NCI-H526 (cell line): ENCODE measurements at regions not wholly inside any gene's neighbourhood (a gene's known extent, or its start where the extent isn't known, plus 50 kb on each side); places are given as distances from the start of the nearest gene placed in this dataset.
"Not testable (repeated sequence)": the region's sequence is repeated elsewhere in the genome, so short reads cannot be mapped to it uniquely, and the experiment has no call there.

ENCODE experiments used
- DNase-seq, 2 experiments: peaks; one replicate each; lab custom pipeline; 2025; lab: John Stamatoyannopoulos, UW

GRCh38 chr7:121497545-121497944 lies 101.4 kb upstream of the FAM3C start:
- DNase-seq: not testable (repeated sequence)

DNA sequence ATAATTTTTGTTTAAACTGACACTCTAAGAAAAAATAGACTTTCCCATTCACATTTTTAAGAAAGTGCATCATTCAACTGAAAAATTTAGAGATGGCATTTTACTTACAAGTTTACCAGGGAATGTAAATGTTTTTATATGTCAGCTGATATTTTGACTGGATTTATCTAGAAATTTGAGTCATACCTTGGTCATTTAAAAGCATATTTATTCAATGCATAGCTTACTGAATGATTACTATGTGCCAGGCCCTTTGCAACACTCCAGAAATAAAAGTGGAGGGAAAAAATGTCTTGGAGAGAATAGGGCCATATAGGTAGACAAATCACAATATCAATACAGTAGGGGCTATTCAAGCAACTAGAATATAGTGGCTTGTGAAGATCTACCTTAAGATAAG lies 98.4 kb upstream of the FAM3C start:
- no peak for DNase-seq

GRCh38 chr7:121493553-121493952 lies 97.4 kb upstream of the FAM3C start:
- no peak for DNase-seq

- DNase-seq: no peak
These were observed 94.2 kb upstream of the FAM3C start for GRCh38 chr7:121490309-121490708.

DNA sequence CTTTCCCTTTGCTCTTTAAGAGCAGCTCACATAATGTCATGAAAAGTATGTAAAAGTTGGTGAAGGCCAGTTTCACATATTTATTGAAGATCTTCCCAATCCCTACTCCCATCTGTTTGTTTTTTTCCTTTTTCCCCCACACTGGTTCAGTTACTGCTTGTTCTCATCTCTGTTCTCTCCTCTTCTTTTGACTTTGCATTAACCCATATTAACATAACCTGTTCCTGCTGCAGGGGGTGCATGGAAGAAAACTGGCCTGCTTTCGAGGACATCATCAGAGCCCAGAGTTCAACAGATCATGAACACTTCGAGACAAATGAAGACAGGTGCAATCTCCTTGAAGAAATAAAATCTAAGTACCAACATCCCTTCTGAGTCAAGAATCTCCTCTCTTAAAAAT lies 93.3 kb upstream of the FAM3C start:
- no peak for DNase-seq

DNA sequence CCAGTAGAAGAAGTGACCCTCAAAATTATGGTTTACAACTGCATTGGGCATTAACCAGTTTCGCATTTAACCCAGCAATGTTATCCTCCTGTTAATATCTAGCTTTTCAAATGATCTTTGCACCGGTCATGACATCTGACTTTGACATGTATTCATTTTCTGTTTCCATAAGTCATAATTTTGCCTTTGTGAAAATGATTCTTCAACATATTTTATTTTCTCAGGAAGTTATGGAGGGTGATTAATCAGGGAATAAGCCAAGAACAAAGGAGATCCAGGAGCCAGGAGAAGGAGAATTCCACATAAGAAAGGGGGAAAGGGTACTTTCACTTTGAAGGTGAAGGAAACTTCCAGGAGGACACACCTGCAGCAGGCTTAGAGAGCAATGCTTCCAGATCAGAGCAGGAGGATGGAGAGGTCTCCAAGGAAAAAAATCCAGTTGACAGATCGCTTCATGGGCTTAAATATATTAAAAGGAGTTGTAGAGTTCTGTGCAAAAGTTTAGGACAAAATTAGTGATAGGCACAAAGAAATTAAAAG lies 92.1 kb upstream of the FAM3C start:
- DNase-seq: no peak

DNA sequence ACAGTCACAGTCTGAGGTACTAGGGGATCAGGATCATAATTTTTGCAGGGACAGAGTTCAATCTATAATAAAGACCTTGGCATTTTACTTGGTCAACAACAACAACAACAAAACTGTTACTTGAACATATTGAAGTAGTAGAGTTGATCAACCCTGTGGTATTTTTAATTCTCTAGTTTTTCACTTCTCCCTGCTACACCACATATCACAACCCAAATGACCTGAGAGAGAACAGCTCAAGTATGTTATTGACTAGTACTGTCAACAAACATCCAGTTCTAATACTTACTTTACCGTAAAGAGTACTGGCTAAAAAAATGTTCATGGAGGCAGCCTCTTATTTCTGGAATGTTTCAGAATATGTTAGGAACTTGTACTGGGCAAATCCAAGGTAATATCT lies 90.5 kb upstream of the FAM3C start:
- DNase-seq: no peak

GRCh38 chr7:121485467-121486243 lies 89.5 kb upstream of the FAM3C start:
- no peak for DNase-seq

DNA sequence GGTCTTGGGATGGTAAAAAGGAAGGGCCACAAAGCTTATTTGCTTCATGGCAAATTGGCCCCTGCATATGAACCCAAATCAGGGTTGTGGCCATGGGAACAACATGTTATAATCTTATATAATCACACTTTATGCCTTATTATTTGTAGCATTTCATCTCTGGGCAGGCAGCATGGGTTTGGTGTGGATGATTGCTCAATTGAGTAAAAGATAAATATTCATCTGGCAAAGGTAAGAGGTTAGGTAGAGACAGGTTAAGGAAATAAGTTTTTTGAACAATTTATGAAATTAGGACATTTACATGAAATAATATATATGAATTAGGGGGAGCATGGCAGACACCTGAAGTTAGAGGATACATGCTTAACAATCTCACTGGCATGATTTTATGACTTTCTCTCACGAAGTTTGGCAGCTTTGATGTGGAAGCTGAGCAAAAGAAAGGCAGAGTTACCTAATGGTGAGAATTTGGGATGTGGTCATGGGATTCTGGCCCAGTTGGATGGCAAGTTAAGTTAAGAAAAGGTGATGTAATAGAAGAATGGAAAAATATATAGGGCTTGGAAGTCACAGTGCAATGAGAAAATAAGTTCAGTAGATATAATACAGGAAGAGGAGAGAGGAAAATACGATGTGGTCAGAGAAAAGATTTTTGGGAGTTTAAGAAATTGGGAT lies 88.1 kb upstream of the FAM3C start:
- no peak for DNase-seq

DNA sequence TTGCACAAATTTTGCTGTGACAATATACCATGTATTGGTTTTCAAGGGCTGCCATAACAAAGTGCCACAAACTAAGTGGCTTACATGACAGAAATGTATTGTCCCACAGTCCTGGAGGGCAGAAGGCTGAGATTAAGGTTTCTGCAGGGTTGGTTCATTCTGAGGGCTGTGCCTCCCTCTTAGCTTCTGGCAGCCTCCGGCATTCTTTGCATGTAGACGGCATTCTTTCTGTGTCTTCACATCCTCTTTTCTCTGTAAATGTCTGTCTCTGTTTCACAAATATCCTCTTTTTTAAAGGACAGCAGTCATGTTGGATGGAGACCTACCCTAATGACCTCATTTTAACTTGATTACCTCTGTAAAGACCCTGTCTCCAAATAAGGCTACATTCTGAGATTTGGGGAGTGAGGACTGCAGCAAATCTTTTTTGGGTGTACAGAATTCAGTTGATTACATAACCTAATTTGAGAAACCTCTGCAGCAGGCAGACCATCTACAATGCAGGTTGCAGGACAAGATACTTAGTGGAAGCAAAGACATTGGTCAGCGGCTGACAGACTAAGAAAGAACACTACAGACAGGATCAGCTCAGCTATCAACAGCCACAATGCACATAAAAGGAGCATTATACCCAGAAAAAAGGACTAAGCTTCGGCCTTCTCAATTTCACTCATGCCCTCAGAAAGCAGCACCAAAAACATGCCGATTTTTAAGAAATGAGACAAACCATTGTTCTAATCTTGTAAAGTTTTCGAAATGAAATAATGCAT lies 84.6 kb upstream of the FAM3C start:
- DNase-seq: no peak

DNA sequence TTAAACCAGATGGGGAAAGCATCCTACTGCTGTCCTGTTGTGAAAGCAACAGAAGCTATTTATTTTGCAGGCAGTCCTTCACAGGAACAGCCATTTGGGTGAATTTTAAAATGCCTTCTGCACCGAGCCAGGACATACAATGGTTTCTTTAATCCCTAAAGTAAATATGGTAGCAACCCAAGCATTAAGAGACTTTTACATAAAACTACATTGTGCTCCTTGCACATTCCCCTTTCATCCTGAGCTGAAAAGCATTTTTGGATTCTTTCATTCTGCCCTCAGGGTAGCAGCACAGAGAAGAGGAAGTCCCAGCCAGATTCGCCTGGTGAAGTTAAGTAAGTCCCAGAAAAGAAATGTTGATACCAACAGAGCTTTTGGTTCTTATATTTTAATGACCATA lies 84.0 kb upstream of the FAM3C start:
- peak; percentile 20 to 25 for DNase-seq

GRCh38 chr7:121479466-121479865 lies 83.4 kb upstream of the FAM3C start:
- no peak for DNase-seq

- no peak for DNase-seq
These were observed 79.7 kb upstream of the FAM3C start for GRCh38 chr7:121475806-121476205.

DNA sequence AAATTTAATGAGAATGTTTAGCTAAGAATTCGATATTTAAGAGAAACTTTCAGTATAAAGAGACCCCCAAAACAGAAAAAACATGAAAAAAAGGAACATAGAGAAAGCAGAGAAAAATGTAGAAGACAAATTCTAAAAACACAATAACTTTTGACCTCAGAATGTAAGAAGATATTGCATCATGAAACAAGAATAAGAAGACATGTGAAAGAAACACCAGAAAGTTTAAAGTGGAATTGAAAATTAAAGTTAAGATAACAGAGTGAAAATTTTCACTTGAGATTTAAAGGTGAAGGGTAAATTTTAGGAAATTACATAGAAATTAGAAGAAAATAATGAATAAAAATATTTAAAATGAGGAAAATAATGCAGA lies 78.2 kb upstream of the FAM3C start:
- no peak for DNase-seq

DNA sequence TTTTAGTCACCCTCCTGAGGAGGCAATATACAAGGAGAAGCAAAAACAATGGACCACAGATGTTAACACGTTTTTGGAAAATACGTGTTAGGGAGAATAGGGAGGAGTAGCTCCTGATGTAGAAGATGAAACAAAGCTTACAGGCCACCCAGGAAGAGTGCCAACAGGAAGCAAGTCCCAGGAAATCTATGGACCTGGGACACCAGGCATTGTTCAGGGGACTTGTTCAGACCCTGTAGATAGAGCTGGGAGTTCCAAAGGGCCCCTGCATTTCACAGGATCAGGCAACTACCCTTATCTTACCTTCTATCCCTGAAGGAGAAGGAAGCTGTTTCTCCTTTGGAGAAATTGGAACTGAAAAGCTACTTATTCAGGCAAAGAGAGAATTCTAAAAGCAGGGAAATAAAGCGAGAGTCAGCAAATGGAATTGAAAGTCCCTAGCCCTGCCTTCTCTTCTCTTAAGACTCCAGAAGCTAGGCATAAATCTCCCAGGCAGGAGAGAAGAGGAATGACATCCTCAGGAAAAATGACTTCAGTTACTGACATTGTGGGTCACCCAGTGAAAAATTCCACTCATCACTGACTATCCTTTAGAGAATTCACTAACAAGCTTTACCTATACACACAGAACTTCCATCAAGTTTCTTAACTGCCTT lies 77.7 kb upstream of the FAM3C start:
- DNase-seq: no peak

DNA sequence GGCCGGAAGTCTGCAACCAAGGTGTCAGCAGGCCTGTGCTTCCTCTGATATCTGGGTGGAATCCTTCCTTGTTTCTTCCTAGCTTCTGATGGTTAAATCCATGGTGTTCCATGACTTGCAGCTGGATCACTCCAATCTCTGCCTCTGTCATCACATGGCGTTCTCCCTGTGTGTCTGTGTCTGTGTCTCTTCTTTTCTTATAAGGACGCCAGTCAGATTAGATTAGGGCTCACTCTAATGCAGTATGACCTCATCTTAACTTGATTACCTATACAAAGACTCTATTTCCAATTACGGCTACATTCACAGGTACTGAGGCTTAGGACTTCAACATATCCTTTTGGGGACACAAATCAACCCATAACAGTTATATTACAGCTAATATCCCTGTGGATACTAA lies 70.3 kb upstream of the FAM3C start:
- no peak for DNase-seq

- DNase-seq: no peak
These were observed 63.0 kb upstream of the FAM3C start for GRCh38 chr7:121459148-121459547.

- DNase-seq: no peak
These were observed 60.8 kb upstream of the FAM3C start for GRCh38 chr7:121456785-121457359.

DNA sequence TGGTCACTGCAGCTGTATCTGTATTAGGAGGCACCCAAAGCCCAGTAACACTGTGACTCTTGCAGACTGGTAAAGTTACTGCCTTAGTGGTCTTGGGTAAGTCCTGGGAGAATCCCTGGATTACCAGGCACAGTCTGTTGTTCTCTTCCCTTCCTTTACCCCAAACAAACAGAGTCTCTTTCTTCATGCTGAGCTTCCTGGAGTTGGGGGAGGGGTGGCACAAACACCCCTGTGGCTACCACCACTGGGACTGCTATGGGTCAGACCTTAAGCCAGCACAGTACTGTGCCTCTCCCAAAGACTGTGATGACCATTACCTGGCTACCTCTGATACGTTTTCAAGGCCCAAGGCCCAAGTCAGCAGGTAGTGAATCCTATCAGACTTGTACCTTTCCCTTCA lies 59.9 kb upstream of the FAM3C start:
- no peak for DNase-seq

GRCh38 chr7:121452389-121452788 lies 56.3 kb upstream of the FAM3C start:
- DNase-seq: no peak

DNA sequence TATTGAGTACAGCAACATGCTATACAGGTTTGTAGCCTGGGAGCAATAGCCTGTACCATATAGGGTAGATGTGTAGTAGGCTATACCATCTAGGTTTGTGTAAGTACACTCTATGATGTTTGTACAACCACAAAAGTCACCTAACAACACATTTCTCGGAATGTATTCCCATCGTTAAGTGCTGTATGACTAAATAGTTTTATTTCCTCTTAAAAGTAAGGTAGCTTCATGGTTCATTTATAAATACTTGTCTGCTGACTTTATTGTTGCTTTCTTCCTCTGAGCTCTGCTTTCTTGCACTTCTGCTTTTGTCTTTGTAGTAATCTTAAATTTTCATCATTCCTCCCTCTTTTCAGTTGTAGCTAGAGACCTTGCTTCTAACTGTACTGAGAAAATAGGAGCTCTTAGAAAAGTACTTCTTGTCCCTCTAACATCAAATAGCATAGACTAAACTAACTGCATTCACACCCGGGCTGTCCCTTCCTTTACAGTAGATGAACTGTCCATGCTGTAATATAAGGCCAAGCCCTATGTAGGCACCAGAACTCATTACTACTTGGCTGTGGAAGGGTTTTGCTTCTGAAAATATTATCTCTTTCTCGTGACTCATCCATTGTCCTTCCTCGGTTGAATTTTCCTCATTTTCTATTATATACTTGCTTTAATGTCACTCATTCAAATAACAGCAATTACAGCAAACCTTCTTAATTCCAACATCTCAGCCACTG lies 55.4 kb upstream of the FAM3C start:
- no peak for DNase-seq
